Fibroblast of the conjunctiva (primary cell): ENCODE measurements at regions not wholly inside any gene's neighbourhood (a gene's known extent, or its start where the extent isn't known, plus 50 kb on each side); places are given as distances from the start of the nearest gene placed in this dataset.
A peak's percentile ranks its signal among the peaks of the same experiment; 100 is the strongest.
"Not testable (repeated sequence)": the region's sequence is repeated elsewhere in the genome, so short reads cannot be mapped to it uniquely, and the experiment has no call there.

Experiments
- DNase-seq: peaks from one replicate; pipeline ENCODE4 v3.0.0-alpha.2; 2010; ENCODE audit warnings: low read depth

GRCh38 chr13:110006304-110006703 lies 219.9 kb upstream of the IRS2 start:
- DNase-seq: no peak

- no peak for DNase-seq
These were observed 219.2 kb upstream of the IRS2 start for GRCh38 chr13:110005563-110005962.

- no peak for DNase-seq
These were observed 218.4 kb upstream of the IRS2 start for GRCh38 chr13:110004814-110005213.

- DNase-seq: no peak
These were observed 215.4 kb upstream of the IRS2 start for GRCh38 chr13:110001670-110002275.

- no peak for DNase-seq
These were observed 214.4 kb upstream of the IRS2 start for GRCh38 chr13:110000534-110001345.

GRCh38 chr13:109999659-110000533 lies 213.5 kb upstream of the IRS2 start:
- no peak for DNase-seq

GRCh38 chr13:109998684-109999533 lies 212.5 kb upstream of the IRS2 start:
- peak; percentile 49 for DNase-seq

GRCh38 chr13:109998037-109998436 lies 211.7 kb upstream of the IRS2 start:
- no peak for DNase-seq

- not testable (repeated sequence) for DNase-seq
These were observed 210.7 kb upstream of the IRS2 start for GRCh38 chr13:109997056-109997595.

GRCh38 chr13:109996404-109996960 lies 210.1 kb upstream of the IRS2 start:
- no peak for DNase-seq

GRCh38 chr13:109995578-109995977 lies 209.2 kb upstream of the IRS2 start:
- DNase-seq: no peak

- no peak for DNase-seq
These were observed 203.9 kb upstream of the IRS2 start for GRCh38 chr13:109990296-109990695.

- DNase-seq: peak; percentile 23
These were observed 203.3 kb upstream of the IRS2 start for GRCh38 chr13:109989686-109990085.

- no peak for DNase-seq
These were observed 202.8 kb upstream of the IRS2 start for GRCh38 chr13:109989155-109989554.

- no peak for DNase-seq
These were observed 200.5 kb upstream of the IRS2 start for GRCh38 chr13:109986851-109987250.

- DNase-seq: no peak
These were observed 199.6 kb upstream of the IRS2 start for GRCh38 chr13:109985871-109986450.

- no peak for DNase-seq
These were observed 197.1 kb upstream of the IRS2 start for GRCh38 chr13:109983447-109983846.

GRCh38 chr13:109981000-109981399 lies 194.6 kb upstream of the IRS2 start:
- no peak for DNase-seq

GRCh38 chr13:109979676-109980075 lies 193.3 kb upstream of the IRS2 start:
- not testable (repeated sequence) for DNase-seq

- no peak for DNase-seq
These were observed 192.8 kb upstream of the IRS2 start for GRCh38 chr13:109979228-109979627.
